ENCODE measurements at regions not wholly inside any gene's neighbourhood (a gene's known extent, or its start where the extent isn't known, plus 50 kb on each side); places are given as distances from the start of the nearest gene placed in this dataset.

GRCh38 chr1:87563211-87563610 lies 234.5 kb downstream of the LMO4 start:
- TF ChIP-seq, protein P1, sequence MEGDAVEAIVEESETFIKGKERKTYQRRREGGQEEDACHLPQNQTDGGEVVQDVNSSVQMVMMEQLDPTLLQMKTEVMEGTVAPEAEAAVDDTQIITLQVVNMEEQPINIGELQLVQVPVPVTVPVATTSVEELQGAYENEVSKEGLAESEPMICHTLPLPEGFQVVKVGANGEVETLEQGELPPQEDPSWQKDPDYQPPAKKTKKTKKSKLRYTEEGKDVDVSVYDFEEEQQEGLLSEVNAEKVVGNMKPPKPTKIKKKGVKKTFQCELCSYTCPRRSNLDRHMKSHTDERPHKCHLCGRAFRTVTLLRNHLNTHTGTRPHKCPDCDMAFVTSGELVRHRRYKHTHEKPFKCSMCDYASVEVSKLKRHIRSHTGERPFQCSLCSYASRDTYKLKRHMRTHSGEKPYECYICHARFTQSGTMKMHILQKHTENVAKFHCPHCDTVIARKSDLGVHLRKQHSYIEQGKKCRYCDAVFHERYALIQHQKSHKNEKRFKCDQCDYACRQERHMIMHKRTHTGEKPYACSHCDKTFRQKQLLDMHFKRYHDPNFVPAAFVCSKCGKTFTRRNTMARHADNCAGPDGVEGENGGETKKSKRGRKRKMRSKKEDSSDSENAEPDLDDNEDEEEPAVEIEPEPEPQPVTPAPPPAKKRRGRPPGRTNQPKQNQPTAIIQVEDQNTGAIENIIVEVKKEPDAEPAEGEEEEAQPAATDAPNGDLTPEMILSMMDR (IDR thresholded peaks at IDR 0.05), result no peak
- TF ChIP-seq POLR2A (IDR thresholded peaks at IDR 0.05), result no peak
